ENCODE measurements at regions not wholly inside any gene's neighbourhood (a gene's known extent, or its start where the extent isn't known, plus 50 kb on each side); places are given as distances from the start of the nearest gene placed in this dataset.

DNA sequence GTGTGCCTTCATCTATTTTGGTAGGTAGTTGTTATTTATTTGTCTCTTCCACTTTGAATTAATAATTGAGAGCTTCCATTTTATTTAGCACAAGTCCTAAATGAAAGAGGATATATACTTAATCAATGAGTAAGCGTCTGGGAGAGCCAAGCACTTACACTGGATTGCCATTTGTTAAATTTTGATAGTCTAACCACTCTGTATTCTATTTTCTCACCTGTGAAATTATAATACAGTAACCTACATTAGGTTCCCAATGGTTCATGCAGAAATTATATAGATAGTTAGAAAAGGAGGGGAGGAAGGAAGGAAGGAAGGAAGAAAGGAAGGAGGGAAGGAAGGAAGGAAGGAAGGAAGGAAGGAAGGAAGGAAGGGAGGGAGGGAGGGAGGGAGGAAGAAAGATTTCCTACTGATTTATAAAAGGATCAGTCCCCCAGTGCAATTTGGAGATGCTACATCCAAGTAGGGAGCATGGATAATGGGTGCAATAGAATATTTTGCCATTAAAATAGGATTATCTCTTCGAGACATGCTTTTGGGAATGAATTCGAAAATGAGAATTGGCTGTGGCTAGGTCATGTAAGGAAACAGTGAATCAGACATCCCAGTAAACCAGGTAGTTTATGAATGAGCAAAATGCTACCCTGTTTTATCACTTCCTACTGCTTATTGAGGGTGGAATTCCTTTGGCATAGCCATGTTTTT, 239.8 kb downstream of the PCDH7 start:
- peaks cover 34% of the 10 kb centered on the region for H3K79me2 ChIP-seq (ENCODE audit: insufficient read depth, low read length)
- peak; percentile 39 for TF ChIP-seq JUND (IDR thresholded peaks at IDR 0.05)
- 0 out of 2 replicates have a peak, but pooled peaks have one; percentile 26 for TF ChIP-seq FOSL1 (IDR thresholded peaks at IDR 0.05; ENCODE audit: low read depth)
- no peak for TF ChIP-seq EZH2 (IDR thresholded peaks at IDR 0.05)
- peak; percentile 33; the same call in 1 of the 2 replicates for TF ChIP-seq SP1 (IDR thresholded peaks at IDR 0.05; ENCODE audit: low read depth)
- TF ChIP-seq CEBPB (IDR thresholded peaks at IDR 0.05; ENCODE audit: low read depth): no peak
- H2AFZ ChIP-seq (ENCODE audit: low read depth, low read length, poor library complexity, severe bottlenecking): no peak overlapping the region
- no TSS peak for BruUV-seq (replicated peaks)
- ChIA-PET CTCF (no interaction called here), RAD21 (ENCODE audit: low non-redundant PET in 1 of 2, low total read pairs in 2 of 2, uncharacterized antibody in 2 of 2, unreplicated experiment in 2 of 2) (no interaction called here), POLR2A (interaction anchor here (0.9 kb wide), 1 partner anchor 197 kb away, joined by 3 read pairs; no protein-coding TSS in a partner anchor)
- no peaks in the 10 kb centered on the region for H3K36me3 ChIP-seq (ENCODE audit: control insufficient read depth in 1 of 2, insufficient read depth in 2 of 2, low read length in 2 of 2)
- H3K9me3 ChIP-seq (ENCODE audit: control insufficient read depth in 1 of 2, insufficient read depth in 1 of 2, low read depth in 1 of 2, low read length in 2 of 2): no peaks in the 10 kb centered on the region
- ATAC-seq (no peak), DNase-seq (ENCODE audit: low read depth, low spot score) (no peak)
- intact Hi-C loops (cut with micrococcal nuclease): no loop called here
- H3K9ac ChIP-seq (ENCODE audit: low read length): peak overlapping the region; percentile 18; the same call in 1 of the 2 replicates
- H3K4me1 ChIP-seq (ENCODE audit: control insufficient read depth in 1 of 2, insufficient read depth in 2 of 2, low read length in 2 of 2): peaks cover 57 to 77% of the 10 kb centered on the region in 2 experiments
- no peak overlapping the region for H3K4me3 ChIP-seq (replicated peaks in 1 of 2; ENCODE audit: low read depth in 1 of 2, low read length in 2 of 2)
- no peaks in the 10 kb centered on the region for H3K9me2 ChIP-seq (ENCODE audit: insufficient read depth)
- H4K20me1 ChIP-seq (ENCODE audit: insufficient read depth): no peaks in the 10 kb centered on the region
- H3K27me3 ChIP-seq (ENCODE audit: insufficient read depth, low read length): no peaks in the 10 kb centered on the region
- no peak overlapping the region for H3K4me2 ChIP-seq (ENCODE audit: low read length)
- peak overlapping the region; percentile 94 for H3K27ac ChIP-seq (ENCODE audit: low read depth, low read length)

GRCh38 chr4:30962939-30963338, 242.8 kb downstream of the PCDH7 start:
- no peaks in the 10 kb centered on the region for H3K27me3 ChIP-seq (ENCODE audit: insufficient read depth, low read length)
- H3K9me2 ChIP-seq (ENCODE audit: insufficient read depth): no peaks in the 10 kb centered on the region
- intact Hi-C loops (cut with micrococcal nuclease): no loop called here
- H3K9me3 ChIP-seq (ENCODE audit: control insufficient read depth in 1 of 2, insufficient read depth in 1 of 2, low read depth in 1 of 2, low read length in 2 of 2): no peaks in the 10 kb centered on the region
- no peak overlapping the region for H2AFZ ChIP-seq (ENCODE audit: low read depth, low read length, poor library complexity, severe bottlenecking)
- H3K9ac ChIP-seq (ENCODE audit: low read length): no peak overlapping the region
- H3K4me2 ChIP-seq (ENCODE audit: low read length): peak overlapping the region; percentile 11
- H3K4me1 ChIP-seq (ENCODE audit: control insufficient read depth in 1 of 2, insufficient read depth in 2 of 2, low read length in 2 of 2): peaks cover 58 to 70% of the 10 kb centered on the region in 2 experiments
- peak overlapping the region; percentile 94 for H3K27ac ChIP-seq (ENCODE audit: low read depth, low read length)
- ATAC-seq (peak; percentile 84), DNase-seq (ENCODE audit: low read depth, low spot score) (peak; percentile 73)
- H3K36me3 ChIP-seq (ENCODE audit: control insufficient read depth in 1 of 2, insufficient read depth in 2 of 2, low read length in 2 of 2): no peaks in the 10 kb centered on the region
- ChIA-PET RAD21 (ENCODE audit: low non-redundant PET in 1 of 2, low total read pairs in 2 of 2, uncharacterized antibody in 2 of 2, unreplicated experiment in 2 of 2) (no interaction called here), POLR2A (no interaction called here), CTCF (no interaction called here)
- H3K79me2 ChIP-seq (ENCODE audit: insufficient read depth, low read length): peaks cover 29% of the 10 kb centered on the region
- H4K20me1 ChIP-seq (ENCODE audit: insufficient read depth): no peaks in the 10 kb centered on the region
- H3K4me3 ChIP-seq (replicated peaks in 1 of 2; ENCODE audit: low read depth in 1 of 2, low read length in 2 of 2): no peak overlapping the region
- no TSS peak for BruUV-seq (replicated peaks)
- TF ChIP-seq CEBPB (IDR thresholded peaks at IDR 0.05; ENCODE audit: low read depth) (peak; percentile 70), ZFX (IDR thresholded peaks at IDR 0.05) (no peak), POLR2AphosphoS5 (IDR thresholded peaks at IDR 0.05; ENCODE audit: low read depth, low read length) (peak; percentile 47), POLR2A (IDR thresholded peaks at IDR 0.05; ENCODE audit: borderline replicate concordance, extremely low read depth, insufficient read depth, insufficient read length) (no peak), ZNF274 (IDR thresholded peaks at IDR 0.05; ENCODE audit: low read depth, low read length) (no peak), FOSL1 (IDR thresholded peaks at IDR 0.05; ENCODE audit: low read depth) (peak; percentile 74), JUND (IDR thresholded peaks at IDR 0.05) (peak; percentile 65), SP1 (IDR thresholded peaks at IDR 0.05; ENCODE audit: low read depth) (peak; percentile 65), TCF7L2 (IDR thresholded peaks at IDR 0.05; ENCODE audit: borderline replicate concordance, extremely low read depth, insufficient read depth, insufficient read length) (peak; percentile 41), EZH2phosphoT487 (IDR thresholded peaks at IDR 0.05; ENCODE audit: borderline replicate concordance) (no peak), CBX3 (IDR thresholded peaks at IDR 0.05; ENCODE audit: low read depth) (no peak; the same call in 1 of the 2 replicates), SRF (IDR thresholded peaks at IDR 0.05; ENCODE audit: low read depth) (no peak)

All from HCT116 (cell line).